HG03460 (cell line): ENCODE measurements at regions not wholly inside any gene's neighbourhood (a gene's known extent, or its start where the extent isn't known, plus 50 kb on each side); places are given as distances from the start of the nearest gene placed in this dataset.

ENCODE experiments used
- ATAC-seq: cut with Tn5 transposase; IDR thresholded peaks from one replicate; pipeline ENCODE4 v1.9.1; 2021; ENCODE audit not compliant: unreplicated experiment

GRCh38 chr1:106889059-106889458, 167.4 kb upstream of the PRMT6 start:
- no peak for ATAC-seq

GRCh38 chr1:106889583-106889982, 166.9 kb upstream of the PRMT6 start:
- no peak for ATAC-seq

GRCh38 chr1:106897976-106898375, 158.5 kb upstream of the PRMT6 start:
- no peak for ATAC-seq

- no peak for ATAC-seq
Measured at GRCh38 chr1:106899644-106900043, 156.8 kb upstream of the PRMT6 start.

- peak; percentile 100 for ATAC-seq
Measured at GRCh38 chr1:106907795-106908194, 148.7 kb upstream of the PRMT6 start.

- no peak for ATAC-seq
Measured at GRCh38 chr1:106908689-106909088, 147.8 kb upstream of the PRMT6 start.

GRCh38 chr1:106910798-106911197, 145.7 kb upstream of the PRMT6 start:
- ATAC-seq: no peak

- ATAC-seq: no peak
Measured at GRCh38 chr1:106912131-106912530, 144.3 kb upstream of the PRMT6 start.

- ATAC-seq: no peak
Measured at GRCh38 chr1:106921186-106921585, 135.3 kb upstream of the PRMT6 start.

GRCh38 chr1:106924360-106924759, 132.1 kb upstream of the PRMT6 start:
- ATAC-seq: no peak

- no peak for ATAC-seq
Measured at GRCh38 chr1:106925750-106926149, 130.7 kb upstream of the PRMT6 start.

GRCh38 chr1:106926803-106927582, 129.5 kb upstream of the PRMT6 start:
- no peak for ATAC-seq

- no peak for ATAC-seq
Measured at GRCh38 chr1:106937104-106937503, 119.4 kb upstream of the PRMT6 start.

GRCh38 chr1:106944721-106945120, 111.8 kb upstream of the PRMT6 start:
- no peak for ATAC-seq

GRCh38 chr1:106952776-106953175, 103.7 kb upstream of the PRMT6 start:
- ATAC-seq: no peak

GRCh38 chr1:106954661-106955229, 101.7 kb upstream of the PRMT6 start:
- no peak for ATAC-seq

- ATAC-seq: no peak
Measured at GRCh38 chr1:106956721-106957120, 99.8 kb upstream of the PRMT6 start.

GRCh38 chr1:106957795-106958194, 98.7 kb upstream of the PRMT6 start:
- no peak for ATAC-seq

GRCh38 chr1:106960412-106960811, 96.1 kb upstream of the PRMT6 start:
- ATAC-seq: no peak

- ATAC-seq: no peak
Measured at GRCh38 chr1:106961646-106962045, 94.8 kb upstream of the PRMT6 start.

GRCh38 chr1:106962591-106962990, 93.9 kb upstream of the PRMT6 start:
- no peak for ATAC-seq

GRCh38 chr1:106964495-106964894, 92.0 kb upstream of the PRMT6 start:
- ATAC-seq: no peak

- no peak for ATAC-seq
Measured at GRCh38 chr1:106968644-106969043, 87.8 kb upstream of the PRMT6 start.
